ENCODE measurements at regions not wholly inside any gene's neighbourhood (a gene's known extent, or its start where the extent isn't known, plus 50 kb on each side); places are given as distances from the start of the nearest gene placed in this dataset.

DNA sequence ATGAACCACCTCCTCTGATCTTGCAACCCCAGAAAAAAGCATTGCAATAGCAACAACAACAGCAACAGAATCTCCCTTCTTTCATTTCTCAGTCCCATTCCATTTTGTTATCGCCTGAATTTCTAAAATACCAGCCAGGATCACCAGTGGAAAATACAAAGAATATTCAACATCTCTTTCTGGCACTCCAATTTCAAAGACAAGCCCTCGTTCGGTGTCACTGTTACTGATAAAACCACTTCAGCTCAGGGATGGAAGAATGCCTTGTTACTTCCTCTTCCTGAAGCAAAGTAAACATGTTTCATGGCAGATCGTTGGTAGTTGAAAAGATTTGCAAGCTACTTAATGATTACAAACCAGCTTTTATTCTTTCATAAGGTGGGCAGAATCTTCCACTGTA is 94.0 kb upstream of the SPTLC3 start:
- in situ Hi-C loops (cut with HindIII; ENCODE audit: low sequenced_read_pairs), result no loop called here
- no peak for DNase-seq (ENCODE audit: low read depth, low spot score)

DNA sequence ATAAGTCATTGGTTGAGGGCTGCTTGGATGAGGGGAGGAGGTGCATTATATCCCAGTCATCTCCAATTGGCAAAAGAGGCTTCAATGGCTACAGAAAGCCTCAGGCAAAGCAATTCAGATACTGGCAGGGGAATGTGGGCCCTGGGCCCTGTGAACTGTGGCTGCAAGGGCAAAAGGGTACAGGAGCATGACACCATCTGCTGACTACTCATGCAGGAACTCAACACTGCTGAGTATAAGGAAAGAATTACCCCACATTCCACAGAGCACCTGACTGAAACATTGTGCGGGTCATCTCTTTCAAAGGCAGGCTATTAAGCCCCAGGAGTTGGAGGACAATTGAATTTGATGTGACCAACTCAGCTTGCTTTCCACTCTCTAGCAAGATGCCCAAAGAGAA is 92.1 kb upstream of the SPTLC3 start:
- in situ Hi-C loops (cut with HindIII; ENCODE audit: low sequenced_read_pairs), result no loop called here
- no peak overlapping the region for H3K4me3 ChIP-seq (ENCODE audit: low read depth, low read length)
- DNase-seq (ENCODE audit: low read depth, low spot score), result no peak
- TF ChIP-seq, protein P1, sequence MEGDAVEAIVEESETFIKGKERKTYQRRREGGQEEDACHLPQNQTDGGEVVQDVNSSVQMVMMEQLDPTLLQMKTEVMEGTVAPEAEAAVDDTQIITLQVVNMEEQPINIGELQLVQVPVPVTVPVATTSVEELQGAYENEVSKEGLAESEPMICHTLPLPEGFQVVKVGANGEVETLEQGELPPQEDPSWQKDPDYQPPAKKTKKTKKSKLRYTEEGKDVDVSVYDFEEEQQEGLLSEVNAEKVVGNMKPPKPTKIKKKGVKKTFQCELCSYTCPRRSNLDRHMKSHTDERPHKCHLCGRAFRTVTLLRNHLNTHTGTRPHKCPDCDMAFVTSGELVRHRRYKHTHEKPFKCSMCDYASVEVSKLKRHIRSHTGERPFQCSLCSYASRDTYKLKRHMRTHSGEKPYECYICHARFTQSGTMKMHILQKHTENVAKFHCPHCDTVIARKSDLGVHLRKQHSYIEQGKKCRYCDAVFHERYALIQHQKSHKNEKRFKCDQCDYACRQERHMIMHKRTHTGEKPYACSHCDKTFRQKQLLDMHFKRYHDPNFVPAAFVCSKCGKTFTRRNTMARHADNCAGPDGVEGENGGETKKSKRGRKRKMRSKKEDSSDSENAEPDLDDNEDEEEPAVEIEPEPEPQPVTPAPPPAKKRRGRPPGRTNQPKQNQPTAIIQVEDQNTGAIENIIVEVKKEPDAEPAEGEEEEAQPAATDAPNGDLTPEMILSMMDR (IDR thresholded peaks at IDR 0.05; ENCODE audit: low read depth, low read length), result no peak

More for the DNA sequence above, 94.0 kb upstream of the SPTLC3 start:
- TF ChIP-seq, protein P1 (IDR thresholded peaks at IDR 0.05; ENCODE audit: low read depth, low read length), result no peak
- no peak overlapping the region for H3K4me3 ChIP-seq (ENCODE audit: low read depth, low read length)

DNA sequence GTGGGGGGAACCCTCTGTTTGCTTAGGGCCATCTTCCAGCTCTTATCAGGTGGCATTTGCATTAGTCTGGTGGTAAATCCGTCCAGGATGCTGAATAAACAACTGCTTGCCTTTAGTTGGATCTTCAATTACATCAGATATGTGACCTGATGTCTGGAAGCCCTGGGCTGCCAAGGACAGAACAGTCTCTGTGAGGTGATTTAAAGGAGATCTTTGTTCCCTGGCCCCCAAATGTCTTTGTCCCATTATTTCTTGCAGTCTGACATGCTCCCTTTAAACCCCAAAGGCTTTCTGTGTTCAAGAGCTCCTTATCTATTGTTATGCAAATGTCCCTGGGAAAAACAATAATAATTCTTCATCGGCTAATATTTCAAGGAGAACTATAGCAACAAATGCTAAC is 84.6 kb upstream of the SPTLC3 start:
- no peak overlapping the region for H3K4me3 ChIP-seq (ENCODE audit: low read depth, low read length)
- in situ Hi-C loops (cut with HindIII; ENCODE audit: low sequenced_read_pairs), result no loop called here
- no peak for DNase-seq (ENCODE audit: low read depth, low spot score)
- TF ChIP-seq, protein P1 (IDR thresholded peaks at IDR 0.05; ENCODE audit: low read depth, low read length), result no peak

DNA sequence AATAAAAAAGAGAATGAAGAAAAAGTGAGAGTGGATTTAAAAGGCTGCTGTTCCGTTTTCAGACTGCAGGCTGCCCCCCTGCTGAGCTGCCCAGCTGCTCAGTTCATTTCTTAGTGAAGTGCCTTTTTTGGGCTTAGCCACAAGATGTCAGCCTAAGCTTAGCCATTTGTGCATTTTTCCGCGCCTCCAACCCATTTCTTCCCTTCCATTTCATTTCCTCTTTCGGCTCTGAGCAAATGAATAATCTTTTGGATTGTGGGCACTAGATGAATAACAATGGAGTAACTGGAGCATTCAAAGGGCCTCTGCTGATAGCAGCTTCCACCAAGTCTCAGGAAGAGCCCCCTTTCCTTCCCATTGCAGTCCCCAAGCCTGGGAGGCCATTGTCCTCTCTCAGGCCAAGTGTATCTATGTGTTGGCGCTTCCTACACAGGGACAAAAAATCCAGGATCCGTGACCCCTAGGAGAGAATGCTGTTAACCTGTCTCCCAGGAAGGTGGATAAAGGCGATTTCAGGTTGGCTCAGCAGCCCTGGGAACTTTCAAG is 83.5 kb upstream of the SPTLC3 start:
- in situ Hi-C loops (cut with HindIII; ENCODE audit: low sequenced_read_pairs), result no loop called here
- TF ChIP-seq, protein P1 (IDR thresholded peaks at IDR 0.05; ENCODE audit: low read depth, low read length), result peak; percentile 86
- H3K4me3 ChIP-seq (ENCODE audit: low read depth, low read length), result no peak overlapping the region
- DNase-seq (ENCODE audit: low read depth, low spot score), result peak; percentile 89

DNA sequence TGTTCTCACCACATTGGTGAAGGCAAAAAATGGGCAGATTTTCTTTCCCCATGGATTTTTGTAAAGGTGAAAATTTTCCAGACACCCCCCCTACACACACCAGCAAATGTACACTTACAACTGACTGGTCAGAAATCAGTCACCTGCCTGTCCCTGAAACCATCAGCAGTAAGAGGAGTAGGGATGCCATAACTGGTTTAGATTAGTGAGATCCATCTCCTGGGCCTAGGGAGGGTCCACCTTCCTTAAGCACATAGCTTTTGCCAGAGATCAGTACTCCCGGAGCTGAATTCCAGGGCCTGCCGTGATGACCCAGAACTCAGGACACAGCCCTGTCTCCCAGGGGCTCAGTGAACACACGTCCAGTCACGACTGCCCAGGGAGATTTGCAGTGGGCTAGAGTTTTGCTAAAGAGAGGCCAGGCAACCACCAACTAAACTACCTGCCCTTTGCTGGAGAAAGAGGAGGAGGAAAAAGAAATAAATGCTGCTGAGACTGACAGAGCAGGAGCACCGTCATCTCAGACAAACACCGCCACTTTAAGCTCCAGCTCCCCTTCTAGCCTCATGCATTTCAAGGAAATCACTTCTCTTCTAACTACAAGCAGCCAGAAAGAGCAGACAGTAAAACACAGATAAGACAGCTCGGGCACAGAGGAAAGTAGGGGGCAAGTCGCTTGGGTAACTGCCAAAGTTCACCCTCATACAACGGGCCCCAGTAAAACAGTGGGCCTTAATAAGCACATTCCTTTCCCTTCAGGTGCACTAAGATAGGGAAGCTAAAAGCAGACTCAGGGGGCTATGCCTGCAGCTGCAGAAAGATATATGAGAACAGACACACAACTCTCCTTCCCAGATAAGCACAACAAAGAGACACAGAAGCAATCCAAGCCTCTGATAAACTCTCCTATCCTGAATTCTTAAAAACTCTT is 82.6 kb upstream of the SPTLC3 start:
- TF ChIP-seq, protein P1 (IDR thresholded peaks at IDR 0.05; ENCODE audit: low read depth, low read length), result no peak
- H3K4me3 ChIP-seq (ENCODE audit: low read depth, low read length), result no peak overlapping the region
- DNase-seq (ENCODE audit: low read depth, low spot score), result no peak
- in situ Hi-C loops (cut with HindIII; ENCODE audit: low sequenced_read_pairs), result no loop called here

DNA sequence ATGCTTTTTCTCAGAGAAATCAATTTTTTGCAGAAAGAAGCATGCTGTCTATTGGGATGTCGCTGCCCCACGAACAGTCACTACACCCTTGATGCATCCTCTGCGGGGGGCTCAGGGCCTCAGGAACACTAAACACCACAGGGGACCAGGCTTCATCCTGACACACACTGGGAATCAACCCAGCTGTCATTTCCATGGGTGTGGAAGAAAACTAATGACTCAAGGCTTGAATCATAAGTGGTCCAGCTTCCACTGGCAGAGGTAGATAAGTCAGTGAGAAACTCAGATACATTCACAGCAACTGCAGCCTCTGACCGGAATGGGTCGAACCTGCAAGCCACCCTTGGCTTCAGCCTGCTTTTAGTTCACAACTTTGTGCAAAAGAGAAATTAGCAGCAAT is 81.3 kb upstream of the SPTLC3 start:
- peak; percentile 40 for DNase-seq (ENCODE audit: low read depth, low spot score)
- TF ChIP-seq, protein P1 (IDR thresholded peaks at IDR 0.05; ENCODE audit: low read depth, low read length), result no peak
- H3K4me3 ChIP-seq (ENCODE audit: low read depth, low read length), result no peak overlapping the region
- in situ Hi-C loops (cut with HindIII; ENCODE audit: low sequenced_read_pairs), result no loop called here
